ENCODE measurements at regions not wholly inside any gene's neighbourhood (a gene's known extent, or its start where the extent isn't known, plus 50 kb on each side); places are given as distances from the start of the nearest gene placed in this dataset.

DNA sequence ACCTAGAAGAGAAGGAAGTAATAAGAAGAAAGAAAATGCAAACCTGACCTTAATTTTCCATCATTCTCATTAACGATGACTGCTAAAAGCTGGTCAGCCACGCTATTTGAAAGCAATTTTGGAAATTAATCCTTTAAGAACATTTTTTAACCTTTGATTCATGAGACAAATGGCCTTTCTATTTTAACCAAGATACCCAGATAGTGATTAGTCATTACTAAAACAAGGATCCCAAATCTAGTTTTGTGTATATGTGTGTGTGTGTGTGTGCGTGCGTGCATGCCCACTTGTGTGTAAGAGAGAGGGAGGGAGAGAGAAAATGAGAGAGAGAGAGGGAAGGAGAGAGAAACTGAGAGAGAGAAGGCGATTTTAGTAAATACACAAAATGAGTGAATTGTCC lies 329.5 kb downstream of the DEPDC1B start:
- TF ChIP-seq, protein P1, sequence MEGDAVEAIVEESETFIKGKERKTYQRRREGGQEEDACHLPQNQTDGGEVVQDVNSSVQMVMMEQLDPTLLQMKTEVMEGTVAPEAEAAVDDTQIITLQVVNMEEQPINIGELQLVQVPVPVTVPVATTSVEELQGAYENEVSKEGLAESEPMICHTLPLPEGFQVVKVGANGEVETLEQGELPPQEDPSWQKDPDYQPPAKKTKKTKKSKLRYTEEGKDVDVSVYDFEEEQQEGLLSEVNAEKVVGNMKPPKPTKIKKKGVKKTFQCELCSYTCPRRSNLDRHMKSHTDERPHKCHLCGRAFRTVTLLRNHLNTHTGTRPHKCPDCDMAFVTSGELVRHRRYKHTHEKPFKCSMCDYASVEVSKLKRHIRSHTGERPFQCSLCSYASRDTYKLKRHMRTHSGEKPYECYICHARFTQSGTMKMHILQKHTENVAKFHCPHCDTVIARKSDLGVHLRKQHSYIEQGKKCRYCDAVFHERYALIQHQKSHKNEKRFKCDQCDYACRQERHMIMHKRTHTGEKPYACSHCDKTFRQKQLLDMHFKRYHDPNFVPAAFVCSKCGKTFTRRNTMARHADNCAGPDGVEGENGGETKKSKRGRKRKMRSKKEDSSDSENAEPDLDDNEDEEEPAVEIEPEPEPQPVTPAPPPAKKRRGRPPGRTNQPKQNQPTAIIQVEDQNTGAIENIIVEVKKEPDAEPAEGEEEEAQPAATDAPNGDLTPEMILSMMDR (conservative IDR thresholded peaks at IDR 0.05 in 1 of 2, IDR thresholded peaks at IDR 0.05 in 1 of 2; ENCODE audit: low read depth in 1 of 2, low read length in 2 of 2): no peak
- no peak for TF ChIP-seq EZH2 (IDR thresholded peaks at IDR 0.05; ENCODE audit: low read length, missing control alignments)
